ENCODE measurements at regions not wholly inside any gene's neighbourhood (a gene's known extent, or its start where the extent isn't known, plus 50 kb on each side); places are given as distances from the start of the nearest gene placed in this dataset.

GRCh38 chr2:45303417-45304202 is 294.4 kb upstream of the SIX2 start:
- H3K27ac ChIP-seq (ENCODE audit: low read depth, low read length): no peak overlapping the region
- WGBS (ENCODE audit: insufficient coverage): 88% methylated on average over 4 of the region's 5 CpGs
- no peaks in the 10 kb centered on the region for H3K27me3 ChIP-seq (ENCODE audit: control insufficient read depth, insufficient read depth, low read length)
- H3K36me3 ChIP-seq (ENCODE audit: control insufficient read depth, insufficient read depth, low read length): no peaks in the 10 kb centered on the region
- no peaks in the 10 kb centered on the region for H3K9me3 ChIP-seq (ENCODE audit: control insufficient read depth, insufficient read depth, low read length)
- peaks cover 22% of the 10 kb centered on the region for H3K4me1 ChIP-seq (ENCODE audit: control insufficient read depth, insufficient read depth, low read length)
- H3K4me3 ChIP-seq (ENCODE audit: low read depth, low read length): no peak overlapping the region
- DNase-seq (ENCODE audit: low read depth in 4 of 6, low spot score in 6 of 6): no peak

GRCh38 chr2:45301307-45302277 is 292.3 kb upstream of the SIX2 start:
- DNase-seq (ENCODE audit: low read depth in 4 of 6, low spot score in 6 of 6): peak in 2 of 6 donors; percentile 13 to 80
- 73% methylated on average over 14 of the region's 19 CpGs for WGBS (ENCODE audit: insufficient coverage)
- Histone ChIP-seq H3K27me3 (ENCODE audit: control insufficient read depth, insufficient read depth, low read length) (no peaks in the 10 kb centered on the region), H3K36me3 (ENCODE audit: control insufficient read depth, insufficient read depth, low read length) (no peaks in the 10 kb centered on the region), H3K4me3 (ENCODE audit: low read depth, low read length) (no peak overlapping the region), H3K27ac (ENCODE audit: low read depth, low read length) (no peak overlapping the region), H3K9me3 (ENCODE audit: control insufficient read depth, insufficient read depth, low read length) (no peaks in the 10 kb centered on the region), H3K4me1 (ENCODE audit: control insufficient read depth, insufficient read depth, low read length) (peaks cover 22% of the 10 kb centered on the region)

GRCh38 chr2:45300026-45300750 is 290.9 kb upstream of the SIX2 start:
- Histone ChIP-seq H3K9me3 (ENCODE audit: control insufficient read depth, insufficient read depth, low read length) (no peaks in the 10 kb centered on the region), H3K4me3 (ENCODE audit: low read depth, low read length) (no peak overlapping the region), H3K36me3 (ENCODE audit: control insufficient read depth, insufficient read depth, low read length) (no peaks in the 10 kb centered on the region), H3K4me1 (ENCODE audit: control insufficient read depth, insufficient read depth, low read length) (peaks cover 22% of the 10 kb centered on the region), H3K27me3 (ENCODE audit: control insufficient read depth, insufficient read depth, low read length) (no peaks in the 10 kb centered on the region), H3K27ac (ENCODE audit: low read depth, low read length) (no peak overlapping the region)
- peak in 5 of 6 donors; percentile 20 to 81 (median 55) for DNase-seq (ENCODE audit: low read depth in 4 of 6, low spot score in 6 of 6)
- WGBS (ENCODE audit: insufficient coverage): 34% methylated on average over 3 of the region's 4 CpGs

GRCh38 chr2:45299361-45299760 is 290.1 kb upstream of the SIX2 start:
- Histone ChIP-seq H3K27ac (ENCODE audit: low read depth, low read length) (no peak overlapping the region), H3K27me3 (ENCODE audit: control insufficient read depth, insufficient read depth, low read length) (no peaks in the 10 kb centered on the region), H3K36me3 (ENCODE audit: control insufficient read depth, insufficient read depth, low read length) (no peaks in the 10 kb centered on the region), H3K4me3 (ENCODE audit: low read depth, low read length) (no peak overlapping the region), H3K9me3 (ENCODE audit: control insufficient read depth, insufficient read depth, low read length) (no peaks in the 10 kb centered on the region), H3K4me1 (ENCODE audit: control insufficient read depth, insufficient read depth, low read length) (peaks cover 22% of the 10 kb centered on the region)
- 98% methylated on average over 4 of the region's 4 CpGs for WGBS (ENCODE audit: insufficient coverage)
- DNase-seq (ENCODE audit: low read depth in 4 of 6, low spot score in 6 of 6): no peak

GRCh38 chr2:45293182-45293581 is 283.9 kb upstream of the SIX2 start:
- no peaks in the 10 kb centered on the region for H3K27me3 ChIP-seq (ENCODE audit: control insufficient read depth, insufficient read depth, low read length)
- no peaks in the 10 kb centered on the region for H3K4me1 ChIP-seq (ENCODE audit: control insufficient read depth, insufficient read depth, low read length)
- no peak overlapping the region for H3K4me3 ChIP-seq (ENCODE audit: low read depth, low read length)
- H3K27ac ChIP-seq (ENCODE audit: low read depth, low read length): no peak overlapping the region
- no peaks in the 10 kb centered on the region for H3K36me3 ChIP-seq (ENCODE audit: control insufficient read depth, insufficient read depth, low read length)
- WGBS (ENCODE audit: insufficient coverage): 69% methylated on average over 3 of the region's 5 CpGs
- no peak for DNase-seq (ENCODE audit: low read depth in 4 of 6, low spot score in 6 of 6)
- no peaks in the 10 kb centered on the region for H3K9me3 ChIP-seq (ENCODE audit: control insufficient read depth, insufficient read depth, low read length)

GRCh38 chr2:45291296-45291701 is 282.0 kb upstream of the SIX2 start:
- Histone ChIP-seq H3K27me3 (ENCODE audit: control insufficient read depth, insufficient read depth, low read length) (no peaks in the 10 kb centered on the region), H3K36me3 (ENCODE audit: control insufficient read depth, insufficient read depth, low read length) (no peaks in the 10 kb centered on the region), H3K4me1 (ENCODE audit: control insufficient read depth, insufficient read depth, low read length) (no peaks in the 10 kb centered on the region), H3K9me3 (ENCODE audit: control insufficient read depth, insufficient read depth, low read length) (no peaks in the 10 kb centered on the region), H3K4me3 (ENCODE audit: low read depth, low read length) (no peak overlapping the region), H3K27ac (ENCODE audit: low read depth, low read length) (no peak overlapping the region)
- no CpG with 5 or more reads among the region's 4 CpGs for WGBS (ENCODE audit: insufficient coverage)
- no peak for DNase-seq (ENCODE audit: low read depth in 4 of 6, low spot score in 6 of 6)

GRCh38 chr2:45289997-45290709 is 280.9 kb upstream of the SIX2 start:
- Histone ChIP-seq H3K4me3 (ENCODE audit: low read depth, low read length) (no peak overlapping the region), H3K9me3 (ENCODE audit: control insufficient read depth, insufficient read depth, low read length) (no peaks in the 10 kb centered on the region), H3K36me3 (ENCODE audit: control insufficient read depth, insufficient read depth, low read length) (no peaks in the 10 kb centered on the region), H3K27me3 (ENCODE audit: control insufficient read depth, insufficient read depth, low read length) (no peaks in the 10 kb centered on the region), H3K27ac (ENCODE audit: low read depth, low read length) (no peak overlapping the region), H3K4me1 (ENCODE audit: control insufficient read depth, insufficient read depth, low read length) (no peaks in the 10 kb centered on the region)
- DNase-seq (ENCODE audit: low read depth in 4 of 6, low spot score in 6 of 6): no peak
- WGBS (ENCODE audit: insufficient coverage): 100% methylated on average over 2 of the region's 6 CpGs

GRCh38 chr2:45288532-45289417 is 279.5 kb upstream of the SIX2 start:
- Histone ChIP-seq H3K27ac (ENCODE audit: low read depth, low read length) (no peak overlapping the region), H3K4me1 (ENCODE audit: control insufficient read depth, insufficient read depth, low read length) (no peaks in the 10 kb centered on the region), H3K9me3 (ENCODE audit: control insufficient read depth, insufficient read depth, low read length) (no peaks in the 10 kb centered on the region), H3K36me3 (ENCODE audit: control insufficient read depth, insufficient read depth, low read length) (no peaks in the 10 kb centered on the region), H3K4me3 (ENCODE audit: low read depth, low read length) (no peak overlapping the region), H3K27me3 (ENCODE audit: control insufficient read depth, insufficient read depth, low read length) (no peaks in the 10 kb centered on the region)
- 71% methylated on average over 4 of the region's 6 CpGs for WGBS (ENCODE audit: insufficient coverage)
- DNase-seq (ENCODE audit: low read depth in 4 of 6, low spot score in 6 of 6): peak in 1 of 6 donors; percentile 79
